OCI-LY3 (cell line): ENCODE measurements at regions not wholly inside any gene's neighbourhood (a gene's known extent, or its start where the extent isn't known, plus 50 kb on each side); places are given as distances from the start of the nearest gene placed in this dataset.

Experiments
- CTCF ChIP-seq: fragments of 200-600, 300-600 bp; sonication (generic); IDR thresholded peaks from 2 replicates; pipeline ENCODE4 v1.5.1; 2014; ENCODE audit warnings: antibody characterized with exemption, low read length, low read depth
- EZH2phosphoT487 ChIP-seq: fragments of 200-600 bp; shearing (Covaris generic); IDR thresholded peaks from 2 replicates; pipeline ENCODE4 v1.6.1; 2018; ENCODE audit warnings: antibody characterized with exemption, mixed run types, low read depth

DNA sequence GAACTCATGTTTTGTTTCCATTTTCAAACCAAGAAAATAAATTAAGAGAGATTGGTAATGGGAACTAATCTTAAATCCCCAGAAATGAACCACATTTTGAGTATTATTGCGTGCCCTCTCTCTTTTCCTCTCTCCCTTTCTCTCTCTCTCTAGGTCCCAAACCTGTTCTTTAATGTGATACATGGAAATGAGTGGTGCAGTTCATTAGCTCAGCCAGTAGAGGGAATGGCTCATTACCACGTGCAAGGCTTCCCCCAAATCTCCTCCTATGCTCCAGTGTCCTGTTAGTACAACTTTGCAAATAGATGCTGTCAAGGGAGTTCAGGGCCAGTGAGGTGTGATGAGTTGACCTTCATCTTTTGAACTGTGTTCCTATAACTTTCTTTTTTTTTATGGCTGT, 178.4 kb downstream of the FGF9 start:
- TF ChIP-seq EZH2phosphoT487 (no peak), CTCF (peak; percentile 46)
